ENCODE measurements at regions not wholly inside any gene's neighbourhood (a gene's known extent, or its start where the extent isn't known, plus 50 kb on each side); places are given as distances from the start of the nearest gene placed in this dataset.

DNA sequence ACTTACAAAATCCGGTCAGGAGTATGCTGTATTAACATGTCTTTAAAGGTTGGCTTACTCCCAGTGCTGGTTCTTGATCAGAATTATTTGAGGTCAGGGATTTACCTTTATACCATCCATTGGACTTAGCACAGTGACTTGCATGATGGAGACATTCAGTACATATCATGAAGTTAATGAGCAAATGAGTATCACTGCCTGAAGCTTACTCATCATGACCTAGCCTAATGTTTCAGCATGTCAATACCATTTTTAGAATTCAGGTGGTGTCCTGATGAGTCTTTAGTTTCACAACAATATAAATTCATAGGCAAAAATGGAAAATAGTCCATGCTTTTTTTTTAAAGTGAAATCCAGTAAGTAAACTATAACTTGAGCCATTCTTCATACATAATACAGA is 226.0 kb upstream of the C9orf72 start:
- TF ChIP-seq MYC (IDR thresholded peaks at IDR 0.05; ENCODE audit: low read depth, low read length): no peak
- FAIRE-seq (no peak), DNase-seq (ENCODE audit: low read depth, low spot score) (no peak)
- H3K36me3 ChIP-seq (ENCODE audit: control insufficient read depth in 2 of 2, extremely low read depth in 1 of 2, insufficient read depth in 2 of 2, low read length in 2 of 2): no peaks in the 10 kb centered on the region
- intact Hi-C loops (cut with micrococcal nuclease) (no loop called here), dilution Hi-C loops (cut with MboI; ENCODE audit: extremely low pct_ligation_motif_present, low sequenced_read_pairs) (no loop called here)
- H3K27ac ChIP-seq (ENCODE audit: insufficient read depth, low read depth, low read length): no peak overlapping the region
- H3K27me3 ChIP-seq (ENCODE audit: control insufficient read depth in 2 of 2, insufficient read depth in 2 of 2, low read length in 2 of 2): no peaks in the 10 kb centered on the region
- H3K79me2 ChIP-seq (ENCODE audit: control insufficient read depth, insufficient read depth, low read length): no peaks in the 10 kb centered on the region
- H3K4me2 ChIP-seq (ENCODE audit: insufficient read depth, low read length): no peak overlapping the region
- no TSS peak for BruUV-seq (replicated peaks)
- ChIA-PET POLR2A (no interaction called here), CTCF (no interaction called here)
- no peaks in the 10 kb centered on the region for H3K4me1 ChIP-seq (ENCODE audit: control insufficient read depth, extremely low read depth, insufficient read depth, low read length)
- no peak overlapping the region for H3K4me3 ChIP-seq (replicated peaks in 1 of 3; ENCODE audit: insufficient read depth in 1 of 3, low read depth in 1 of 3, low read length in 3 of 3)
- no peaks in the 10 kb centered on the region for H3K9me1 ChIP-seq (replicated peaks; ENCODE audit: control insufficient read depth, extremely low read depth, insufficient read depth, low read length)
- H2AFZ ChIP-seq (ENCODE audit: low read depth, low read length): no peak overlapping the region
- no peak overlapping the region for H3K9ac ChIP-seq (replicated peaks; ENCODE audit: extremely low read depth, insufficient read depth, low read length)
- H3K9me3 ChIP-seq (replicated peaks; ENCODE audit: control insufficient read depth, insufficient read depth, low read length): peaks cover 2% of the 10 kb centered on the region
- H4K20me1 ChIP-seq (replicated peaks; ENCODE audit: control insufficient read depth, extremely low read depth, insufficient read depth, low read length): no peaks in the 10 kb centered on the region

DNA sequence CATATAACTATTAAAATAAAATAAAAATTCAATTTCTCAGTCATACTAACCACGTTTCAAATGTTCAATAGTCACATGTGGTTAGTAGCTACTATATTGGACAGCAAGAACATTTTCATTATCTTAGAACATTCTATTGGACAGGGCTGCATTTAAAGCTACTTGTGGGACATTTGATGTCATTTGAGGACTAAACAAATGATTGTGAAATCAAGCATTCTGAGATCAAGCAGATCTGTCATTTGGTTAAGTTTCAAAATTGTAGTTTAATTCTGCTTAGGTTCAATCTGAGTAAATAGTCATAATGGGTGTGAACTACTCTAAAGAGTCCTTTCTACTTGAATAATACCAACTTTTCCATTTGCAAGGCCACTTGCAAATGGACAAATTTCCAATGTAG is 226.9 kb upstream of the C9orf72 start:
- H2AFZ ChIP-seq (ENCODE audit: low read depth, low read length): no peak overlapping the region
- no peak for FAIRE-seq
- H3K27me3 ChIP-seq (ENCODE audit: control insufficient read depth in 2 of 2, insufficient read depth in 2 of 2, low read length in 2 of 2): no peaks in the 10 kb centered on the region
- H3K9ac ChIP-seq (replicated peaks; ENCODE audit: extremely low read depth, insufficient read depth, low read length): no peak overlapping the region
- no peaks in the 10 kb centered on the region for H3K79me2 ChIP-seq (ENCODE audit: control insufficient read depth, insufficient read depth, low read length)
- no peaks in the 10 kb centered on the region for H3K4me1 ChIP-seq (ENCODE audit: control insufficient read depth, extremely low read depth, insufficient read depth, low read length)
- peaks cover 2% of the 10 kb centered on the region for H3K9me3 ChIP-seq (replicated peaks; ENCODE audit: control insufficient read depth, insufficient read depth, low read length)
- DNase-seq (ENCODE audit: low read depth, low spot score): no peak
- ChIA-PET POLR2A (no interaction called here), CTCF (no interaction called here)
- dilution Hi-C loops (cut with MboI; ENCODE audit: extremely low pct_ligation_motif_present, low sequenced_read_pairs): no loop called here
- H3K27ac ChIP-seq (ENCODE audit: insufficient read depth, low read depth, low read length): no peak overlapping the region
- H4K20me1 ChIP-seq (replicated peaks; ENCODE audit: control insufficient read depth, extremely low read depth, insufficient read depth, low read length): no peaks in the 10 kb centered on the region
- TF ChIP-seq FOS (IDR thresholded peaks at IDR 0.05; ENCODE audit: borderline replicate concordance, insufficient read depth, low read length): no peak
- TF ChIP-seq POLR2A (IDR thresholded peaks at IDR 0.05; ENCODE audit: low read depth, low read length): no peak
- TF ChIP-seq, protein P1, sequence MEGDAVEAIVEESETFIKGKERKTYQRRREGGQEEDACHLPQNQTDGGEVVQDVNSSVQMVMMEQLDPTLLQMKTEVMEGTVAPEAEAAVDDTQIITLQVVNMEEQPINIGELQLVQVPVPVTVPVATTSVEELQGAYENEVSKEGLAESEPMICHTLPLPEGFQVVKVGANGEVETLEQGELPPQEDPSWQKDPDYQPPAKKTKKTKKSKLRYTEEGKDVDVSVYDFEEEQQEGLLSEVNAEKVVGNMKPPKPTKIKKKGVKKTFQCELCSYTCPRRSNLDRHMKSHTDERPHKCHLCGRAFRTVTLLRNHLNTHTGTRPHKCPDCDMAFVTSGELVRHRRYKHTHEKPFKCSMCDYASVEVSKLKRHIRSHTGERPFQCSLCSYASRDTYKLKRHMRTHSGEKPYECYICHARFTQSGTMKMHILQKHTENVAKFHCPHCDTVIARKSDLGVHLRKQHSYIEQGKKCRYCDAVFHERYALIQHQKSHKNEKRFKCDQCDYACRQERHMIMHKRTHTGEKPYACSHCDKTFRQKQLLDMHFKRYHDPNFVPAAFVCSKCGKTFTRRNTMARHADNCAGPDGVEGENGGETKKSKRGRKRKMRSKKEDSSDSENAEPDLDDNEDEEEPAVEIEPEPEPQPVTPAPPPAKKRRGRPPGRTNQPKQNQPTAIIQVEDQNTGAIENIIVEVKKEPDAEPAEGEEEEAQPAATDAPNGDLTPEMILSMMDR (IDR thresholded peaks at IDR 0.05; ENCODE audit: extremely low read depth in 1 of 2, insufficient read depth in 1 of 2, low read depth in 1 of 2, low read length in 2 of 2): no peak
- no peak for TF ChIP-seq MYC (IDR thresholded peaks at IDR 0.05; ENCODE audit: low read depth, low read length)
- TF ChIP-seq, protein P2, sequence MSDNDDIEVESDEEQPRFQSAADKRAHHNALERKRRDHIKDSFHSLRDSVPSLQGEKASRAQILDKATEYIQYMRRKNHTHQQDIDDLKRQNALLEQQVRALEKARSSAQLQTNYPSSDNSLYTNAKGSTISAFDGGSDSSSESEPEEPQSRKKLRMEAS (IDR thresholded peaks at IDR 0.05; ENCODE audit: insufficient read depth, insufficient read length): no peak
- TF ChIP-seq GATA2 (IDR thresholded peaks at IDR 0.05; ENCODE audit: insufficient read depth, insufficient read length, low read depth, low read length): no peak
- TF ChIP-seq POLR2AphosphoS5 (IDR thresholded peaks at IDR 0.05; ENCODE audit: insufficient read depth, low read depth, low read length): no peak
- TF ChIP-seq JUN (IDR thresholded peaks at IDR 0.05; ENCODE audit: borderline replicate concordance, insufficient read depth, insufficient read length, low read depth): no peak
- no peak for TF ChIP-seq EZH2 (IDR thresholded peaks at IDR 0.05; ENCODE audit: borderline replicate concordance, low read depth, low read length, severe bottlenecking)
- no peaks in the 10 kb centered on the region for H3K36me3 ChIP-seq (ENCODE audit: control insufficient read depth in 2 of 2, extremely low read depth in 1 of 2, insufficient read depth in 2 of 2, low read length in 2 of 2)
- no TSS peak for BruUV-seq (replicated peaks)
- H3K4me3 ChIP-seq (replicated peaks in 1 of 3; ENCODE audit: insufficient read depth in 1 of 3, low read depth in 1 of 3, low read length in 3 of 3): no peak overlapping the region
- intact Hi-C loops (cut with micrococcal nuclease): no loop called here
- H3K4me2 ChIP-seq (ENCODE audit: insufficient read depth, low read length): no peak overlapping the region
- no peaks in the 10 kb centered on the region for H3K9me1 ChIP-seq (replicated peaks; ENCODE audit: control insufficient read depth, extremely low read depth, insufficient read depth, low read length)
